Neuronal stem cell (in vitro differentiated cells): ENCODE measurements at regions not wholly inside any gene's neighbourhood (a gene's known extent, or its start where the extent isn't known, plus 50 kb on each side); places are given as distances from the start of the nearest gene placed in this dataset.

Experiments
- DNase-seq: peaks from one replicate; pipeline ENCODE4 v3.0.0-alpha.2; 2013; ENCODE audit warnings: low spot score
- H2AFZ ChIP-seq: one replicate; pipeline ENCODE4 v1.6.1; 2013; ENCODE audit warnings: mild to moderate bottlenecking, low read length, inconsistent platforms
- H2AK5ac ChIP-seq: 2 replicates; pipeline ENCODE4 v1.6.1; 2013; ENCODE audit warnings: low read depth, mild to moderate bottlenecking, inconsistent platforms, low read length, moderate library complexity, mixed read lengths
- H2BK120ac ChIP-seq: 2 replicates; pipeline ENCODE4 v1.6.1; 2013; ENCODE audit warnings: low read depth, mild to moderate bottlenecking, inconsistent platforms, low read length, moderate library complexity, mixed read lengths
- H2BK12ac ChIP-seq: one replicate; pipeline ENCODE4 v1.6.1; 2013; ENCODE audit warnings: low read length, inconsistent platforms
- H2BK15ac ChIP-seq: 2 replicates; pipeline ENCODE4 v1.6.1; 2013; ENCODE audit warnings: mild to moderate bottlenecking, low read length, inconsistent platforms, mixed read lengths
- H2BK5ac ChIP-seq: one replicate; pipeline ENCODE4 v1.6.1; 2013; ENCODE audit warnings: inconsistent platforms, mild to moderate bottlenecking, low read length, moderate library complexity
- H3K14ac ChIP-seq: one replicate; pipeline ENCODE4 v1.6.1; 2013; ENCODE audit warnings: low read length, inconsistent platforms
- H3K18ac ChIP-seq: 2 replicates; pipeline ENCODE4 v1.6.1; 2013; ENCODE audit warnings: low read length, inconsistent platforms
- H3K23ac ChIP-seq: 2 replicates; pipeline ENCODE4 v1.6.1; 2013; ENCODE audit warnings: low read depth, mild to moderate bottlenecking, mixed read lengths, low read length, inconsistent platforms; ENCODE audit not compliant: poor library complexity
- H3K27ac ChIP-seq: replicated peaks from 3 replicates; pipeline ENCODE4 v1.5.1; 2013; ENCODE audit warnings: low read length, inconsistent platforms
- H3K27me3 ChIP-seq, 3 experiments: 2 replicates each; pipeline ENCODE4 v1.6.1; 2013; ENCODE audit warnings: low read length in 3 of 3, mild to moderate bottlenecking in 2 of 3, inconsistent platforms in 1 of 3, low read depth in 1 of 3, mixed read lengths in 1 of 3, moderate library complexity in 1 of 3; ENCODE audit not compliant: control insufficient read depth in 3 of 3, insufficient read depth in 3 of 3
- H3K36me3 ChIP-seq, 2 donors: replicated peaks in 1 of 2; 2 replicates each; pipeline ENCODE4 v1.6.1; 2013; ENCODE audit warnings: low read length in 2 of 2; ENCODE audit not compliant: control insufficient read depth in 2 of 2, insufficient read depth in 2 of 2
- H3K4ac ChIP-seq: 2 replicates; pipeline ENCODE4 v1.6.1; 2013; ENCODE audit warnings: inconsistent platforms, mild to moderate bottlenecking, low read length, moderate library complexity
- H3K4me1 ChIP-seq, 2 donors: 1 replicate in 1 of 2; 2 replicates in 1 of 2; pipeline ENCODE4 v1.6.1; 2013; ENCODE audit warnings: low read length in 2 of 2, low read depth in 1 of 2; ENCODE audit not compliant: control insufficient read depth in 2 of 2, insufficient read depth in 1 of 2
- H3K4me2 ChIP-seq: one replicate; pipeline ENCODE4 v1.6.1; 2013; ENCODE audit warnings: mild to moderate bottlenecking, low read length, inconsistent platforms; ENCODE audit not compliant: insufficient read depth, poor library complexity, severe bottlenecking
- H3K4me3 ChIP-seq, 2 donors: 2 replicates each; pipeline ENCODE4 v1.5.1; 2013; ENCODE audit warnings: low read length in 2 of 2, mild to moderate bottlenecking in 2 of 2, inconsistent platforms in 1 of 2, moderate library complexity in 1 of 2
- H3K79me1 ChIP-seq: one replicate; pipeline ENCODE4 v1.6.1; 2013; ENCODE audit warnings: low read depth, mild to moderate bottlenecking, inconsistent platforms, low read length, moderate library complexity
- H3K9ac ChIP-seq: one replicate; pipeline ENCODE4 v1.6.1; 2013; ENCODE audit warnings: mild to moderate bottlenecking, low read depth, low read length, inconsistent platforms; ENCODE audit not compliant: poor library complexity
- H3K9me3 ChIP-seq, 2 donors: replicated peaks in 1 of 2; 2 replicates each; pipeline versions ENCODE3 to v1.6.1; 2013; ENCODE audit warnings: low read length in 2 of 2, mild to moderate bottlenecking in 2 of 2, inconsistent platforms in 1 of 2, low read depth in 1 of 2, mixed read lengths in 1 of 2, moderate library complexity in 1 of 2; ENCODE audit not compliant: control insufficient read depth in 2 of 2, insufficient read depth in 1 of 2
- H4K8ac ChIP-seq: one replicate; pipeline ENCODE4 v1.6.1; 2013; ENCODE audit warnings: low read depth, mild to moderate bottlenecking, inconsistent platforms, low read length, moderate library complexity
- H4K91ac ChIP-seq: one replicate; pipeline ENCODE4 v1.6.1; 2013; ENCODE audit warnings: low read length, low read depth, mild to moderate bottlenecking, inconsistent platforms; ENCODE audit not compliant: poor library complexity
- WGBS, 2 donors: extraction: QIAGEN DNeasy Blood & Tissue Kit; methylation state at CpG; one replicate each; pipeline ENCODE4 v1.1.7; 2013; ENCODE audit warnings: missing lambda C conversion rate in 2 of 2, mixed read lengths in 1 of 2; ENCODE audit not compliant: insufficient read length in 2 of 2, insufficient replicate concordance in 1 of 2; ENCODE audit errors: extremely low coverage in 2 of 2; 5-methylcytosine and 5-hydroxymethylcytosine counted together

- no peak overlapping the region for H3K23ac ChIP-seq
- no peak overlapping the region for H3K4ac ChIP-seq
- no peak overlapping the region for H2BK5ac ChIP-seq
- H3K27me3 ChIP-seq: peaks cover 0 to 10% (median 0%) of the 10 kb centered on the region in 3 experiments
- no peak overlapping the region for H2BK15ac ChIP-seq
- H3K9ac ChIP-seq: no peak overlapping the region
- no peak overlapping the region for H2BK12ac ChIP-seq
- H4K8ac ChIP-seq: no peak overlapping the region
- no peak overlapping the region for H3K4me3 ChIP-seq
- H3K27ac ChIP-seq: no peak overlapping the region
- DNase-seq: no peak
- H3K36me3 ChIP-seq: no peaks in the 10 kb centered on the region
- no peaks in the 10 kb centered on the region for H3K9me3 ChIP-seq
- H3K14ac ChIP-seq: no peak overlapping the region
- no peaks in the 10 kb centered on the region for H3K79me1 ChIP-seq
- peaks cover 0 to 2% of the 10 kb centered on the region in 2 donors for H3K4me1 ChIP-seq
- no peak overlapping the region for H3K4me2 ChIP-seq
- no peak overlapping the region for H2BK120ac ChIP-seq
- no peak overlapping the region for H4K91ac ChIP-seq
- no peak overlapping the region for H2AFZ ChIP-seq
- no CpG with 5 or more reads among the region's 3 CpGs for WGBS, 2 donors
- H2AK5ac ChIP-seq: no peak overlapping the region
- H3K18ac ChIP-seq: no peak overlapping the region
These were observed 52.3 kb upstream of the OPN4 start for GRCh38 chr10:86601956-86602602.

GRCh38 chr10:86603256-86603655, 51.1 kb upstream of the OPN4 start:
- H3K9me3 ChIP-seq: no peaks in the 10 kb centered on the region
- H3K27ac ChIP-seq: no peak overlapping the region
- H3K4ac ChIP-seq: no peak overlapping the region
- H3K36me3 ChIP-seq: no peaks in the 10 kb centered on the region
- no peak for DNase-seq
- no peak overlapping the region for H3K18ac ChIP-seq
- no peak overlapping the region for H3K14ac ChIP-seq
- H3K4me1 ChIP-seq: peaks cover 0 to 2% of the 10 kb centered on the region in 2 donors
- no peak overlapping the region for H3K4me3 ChIP-seq
- H2BK5ac ChIP-seq: no peak overlapping the region
- no peak overlapping the region for H3K4me2 ChIP-seq
- H2AFZ ChIP-seq: no peak overlapping the region
- H3K79me1 ChIP-seq: no peaks in the 10 kb centered on the region
- H4K91ac ChIP-seq: no peak overlapping the region
- H3K23ac ChIP-seq: no peak overlapping the region
- H2BK120ac ChIP-seq: no peak overlapping the region
- no peak overlapping the region for H2BK15ac ChIP-seq
- no CpG with 5 or more reads among the region's 4 CpGs for WGBS, 2 donors
- no peak overlapping the region for H3K9ac ChIP-seq
- H2AK5ac ChIP-seq: no peak overlapping the region
- H3K27me3 ChIP-seq: peaks cover 0 to 5% (median 0%) of the 10 kb centered on the region in 3 experiments
- no peak overlapping the region for H4K8ac ChIP-seq
- no peak overlapping the region for H2BK12ac ChIP-seq
